Right atrium auricular region (tissue), 2 donors: ENCODE measurements at regions not wholly inside any gene's neighbourhood (a gene's known extent, or its start where the extent isn't known, plus 50 kb on each side); places are given as distances from the start of the nearest gene placed in this dataset.

Source experiments
- DNase-seq: peaks from one replicate; pipeline ENCODE4 v3.0.0-alpha.2; 2019; ENCODE audit warnings: low spot score
- H3K27ac ChIP-seq, 2 donors: fragments of 200-600 bp; sonication (generic); 1 replicate in 1 of 2; 2 replicates in 1 of 2; pipeline ENCODE4 v1.5.1; 2016 to 2019
- H3K27me3 ChIP-seq, 2 donors: fragments of 200-600 bp; sonication (generic); one replicate each; pipeline versions ENCODE4 v1.5.1 to v1.6.0; 2017 to 2019
- H3K36me3 ChIP-seq: fragments of 200-600 bp; sonication (generic); one replicate; pipeline ENCODE4 v1.5.1; 2016
- H3K4me1 ChIP-seq, 2 donors: fragments of 200-600 bp; sonication (generic); one replicate each; pipeline versions ENCODE4 v1.5.1 to v1.6.0; 2017 to 2019
- H3K4me3 ChIP-seq, 2 donors: fragments of 200-600 bp; sonication (generic); 1 replicate in 1 of 2; 2 replicates in 1 of 2; pipeline ENCODE4 v1.5.1; 2017 to 2019; ENCODE audit warnings: mild to moderate bottlenecking in 1 of 2, moderate library complexity in 1 of 2
- H3K9me3 ChIP-seq, 2 donors: fragments of 200-600 bp; sonication (generic); one replicate each; pipeline ENCODE4 v1.5.1; 2019
- CTCF ChIP-seq, 2 donors: fragments of 200-600 bp; sonication (generic); IDR thresholded peaks; one replicate each; pipeline ENCODE4 v1.5.1; 2019; ENCODE audit warnings: antibody characterized with exemption in 2 of 2

GRCh38 chr13:44874176-44874575 is 115.1 kb downstream of the NUFIP1 start:
- H3K27me3 ChIP-seq, result no peaks in the 10 kb centered on the region
- H3K36me3 ChIP-seq, result no peaks in the 10 kb centered on the region
- peaks cover 0 to 5% of the 10 kb centered on the region in 2 donors for H3K9me3 ChIP-seq
- no peak for DNase-seq
- peaks cover 0 to 8% of the 10 kb centered on the region in 2 donors for H3K4me1 ChIP-seq
- TF ChIP-seq CTCF (IDR thresholded peaks at IDR 0.05), result no peak
- H3K27ac ChIP-seq, result peak overlapping the region; percentile 36 to 41
- no peak overlapping the region for H3K4me3 ChIP-seq

GRCh38 chr13:44873461-44873860 is 115.8 kb downstream of the NUFIP1 start:
- DNase-seq, result no peak
- no peak for TF ChIP-seq CTCF (IDR thresholded peaks at IDR 0.05)
- H3K36me3 ChIP-seq, result no peaks in the 10 kb centered on the region
- H3K27ac ChIP-seq, result peak overlapping the region; percentile 41 to 55
- H3K27me3 ChIP-seq, result no peaks in the 10 kb centered on the region
- peaks cover 0 to 8% of the 10 kb centered on the region in 2 donors for H3K4me1 ChIP-seq
- H3K9me3 ChIP-seq, result peaks cover 0 to 5% of the 10 kb centered on the region in 2 donors
- no peak overlapping the region for H3K4me3 ChIP-seq

- no peak for DNase-seq
- H3K36me3 ChIP-seq, result no peaks in the 10 kb centered on the region
- no peak for TF ChIP-seq CTCF (IDR thresholded peaks at IDR 0.05)
- H3K9me3 ChIP-seq, result peaks cover 0 to 5% of the 10 kb centered on the region in 2 donors
- peak overlapping the region; percentile 41 to 55 for H3K27ac ChIP-seq
- peaks cover 0 to 8% of the 10 kb centered on the region in 2 donors for H3K4me1 ChIP-seq
- H3K4me3 ChIP-seq, result no peak overlapping the region
- H3K27me3 ChIP-seq, result no peaks in the 10 kb centered on the region
Observed at GRCh38 chr13:44872751-44873150, 116.5 kb downstream of the NUFIP1 start.

GRCh38 chr13:44870456-44870929 is 118.8 kb downstream of the NUFIP1 start:
- peaks cover 0 to 8% of the 10 kb centered on the region in 2 donors for H3K9me3 ChIP-seq
- no peaks in the 10 kb centered on the region for H3K27me3 ChIP-seq
- H3K27ac ChIP-seq, result peak overlapping the region; percentile 53 to 55
- H3K4me1 ChIP-seq, result peaks cover 0 to 8% of the 10 kb centered on the region in 2 donors
- H3K36me3 ChIP-seq, result no peaks in the 10 kb centered on the region
- peak in 1 of 2 donors; percentile 39 for TF ChIP-seq CTCF (IDR thresholded peaks at IDR 0.05)
- H3K4me3 ChIP-seq, result no peak overlapping the region
- peak; percentile 61 for DNase-seq

- Histone ChIP-seq H3K9me3 (peaks cover 0 to 8% of the 10 kb centered on the region in 2 donors), H3K27ac (peak overlapping the region in 1 of 2 donors; percentile 18), H3K4me3 (no peak overlapping the region), H3K36me3 (no peaks in the 10 kb centered on the region), H3K4me1 (peaks cover 0 to 8% of the 10 kb centered on the region in 2 donors), H3K27me3 (no peaks in the 10 kb centered on the region)
- peak; percentile 44 for DNase-seq
- no peak for TF ChIP-seq CTCF (IDR thresholded peaks at IDR 0.05)
Observed at GRCh38 chr13:44869167-44869566, 120.1 kb downstream of the NUFIP1 start.

GRCh38 chr13:44868397-44868796 is 120.9 kb downstream of the NUFIP1 start:
- H3K36me3 ChIP-seq, result no peaks in the 10 kb centered on the region
- peak overlapping the region in 1 of 2 donors; percentile 18 for H3K27ac ChIP-seq
- DNase-seq, result no peak
- peaks cover 0 to 8% of the 10 kb centered on the region in 2 donors for H3K9me3 ChIP-seq
- H3K4me3 ChIP-seq, result no peak overlapping the region
- peaks cover 0 to 8% of the 10 kb centered on the region in 2 donors for H3K4me1 ChIP-seq
- H3K27me3 ChIP-seq, result no peaks in the 10 kb centered on the region
- no peak for TF ChIP-seq CTCF (IDR thresholded peaks at IDR 0.05)
